ENCODE measurements at regions not wholly inside any gene's neighbourhood (a gene's known extent, or its start where the extent isn't known, plus 50 kb on each side); places are given as distances from the start of the nearest gene placed in this dataset.

GRCh38 chr5:66353186-66353585 is 209.1 kb downstream of the SREK1 start:
- WGBS, 3 donors = 97 to 100% (median 99%) methylated on average over 2 of the region's 2 CpGs
- DNase-seq = no peak
- no peaks in the 10 kb centered on the region for H3K36me3 ChIP-seq
- intact Hi-C loops (cut with DNase I) = no loop called here
- TF ChIP-seq POLR2A (IDR thresholded peaks at IDR 0.05) (no peak), EP300 (IDR thresholded peaks at IDR 0.05) (no peak), CTCF (IDR thresholded peaks at IDR 0.05) (no peak)
- no peak overlapping the region for H3K27ac ChIP-seq
- no peaks in the 10 kb centered on the region for H3K4me1 ChIP-seq (ENCODE audit: insufficient read depth)
- H3K27me3 ChIP-seq = no peaks in the 10 kb centered on the region
- no peak overlapping the region for H3K4me3 ChIP-seq
- no peaks in the 10 kb centered on the region for H3K9me3 ChIP-seq

GRCh38 chr5:66354422-66354821 is 210.3 kb downstream of the SREK1 start:
- no peaks in the 10 kb centered on the region for H3K4me1 ChIP-seq (ENCODE audit: insufficient read depth)
- H3K27ac ChIP-seq = no peak overlapping the region
- intact Hi-C loops (cut with DNase I) = no loop called here
- no peak for TF ChIP-seq CTCF (IDR thresholded peaks at IDR 0.05)
- TF ChIP-seq POLR2A (IDR thresholded peaks at IDR 0.05) = no peak
- TF ChIP-seq EP300 (IDR thresholded peaks at IDR 0.05) = no peak
- 50 to 61% (median 53%) methylated on average over 2 of the region's 2 CpGs for WGBS, 3 donors
- DNase-seq = no peak
- H3K36me3 ChIP-seq = no peaks in the 10 kb centered on the region
- no peaks in the 10 kb centered on the region for H3K9me3 ChIP-seq
- no peaks in the 10 kb centered on the region for H3K27me3 ChIP-seq
- no peak overlapping the region for H3K4me3 ChIP-seq

- WGBS, 3 donors = 46 to 62% (median 54%) methylated on average over 3 of the region's 3 CpGs
- TF ChIP-seq CTCF (IDR thresholded peaks at IDR 0.05) (no peak), POLR2A (IDR thresholded peaks at IDR 0.05) (no peak), EP300 (IDR thresholded peaks at IDR 0.05) (no peak)
- Histone ChIP-seq H3K27me3 (no peaks in the 10 kb centered on the region), H3K36me3 (no peaks in the 10 kb centered on the region), H3K9me3 (no peaks in the 10 kb centered on the region), H3K4me1 (ENCODE audit: insufficient read depth) (no peaks in the 10 kb centered on the region), H3K27ac (no peak overlapping the region), H3K4me3 (no peak overlapping the region)
- intact Hi-C loops (cut with DNase I) = no loop called here
- no peak for DNase-seq
These were observed 212.0 kb downstream of the SREK1 start for GRCh38 chr5:66356011-66356565.

- H3K27me3 ChIP-seq = no peaks in the 10 kb centered on the region
- no peak overlapping the region for H3K4me3 ChIP-seq
- H3K9me3 ChIP-seq = no peaks in the 10 kb centered on the region
- H3K27ac ChIP-seq = no peak overlapping the region
- no peak for DNase-seq
- no peaks in the 10 kb centered on the region for H3K4me1 ChIP-seq (ENCODE audit: insufficient read depth)
- H3K36me3 ChIP-seq = no peaks in the 10 kb centered on the region
- TF ChIP-seq CTCF (IDR thresholded peaks at IDR 0.05) (no peak), EP300 (IDR thresholded peaks at IDR 0.05) (no peak), POLR2A (IDR thresholded peaks at IDR 0.05) (no peak)
- intact Hi-C loops (cut with DNase I) = no loop called here
- WGBS, 3 donors = 90 to 97% (median 96%) methylated on average over 3 of the region's 3 CpGs
These were observed 214.6 kb downstream of the SREK1 start for GRCh38 chr5:66358741-66359140.

All from ovary (tissue), 7 donors.